Stomach (tissue), 4 donors: ENCODE measurements at regions not wholly inside any gene's neighbourhood (a gene's known extent, or its start where the extent isn't known, plus 50 kb on each side); places are given as distances from the start of the nearest gene placed in this dataset.

Source experiments
- EP300 ChIP-seq: sonication (generic); formaldehyde crosslinking; IDR thresholded peaks from one replicate; pipeline ENCODE4 v1.6.1; 2017; ENCODE audit warnings: antibody characterized with exemption
- POLR2A ChIP-seq, 4 donors: fragments of 450-650 bp; IDR thresholded peaks; one replicate each; pipeline ENCODE4 v1.6.1; 2016; ENCODE audit warnings: antibody characterized with exemption in 4 of 4, control low read depth in 2 of 4, mild to moderate bottlenecking in 1 of 4, moderate library complexity in 1 of 4
- POLR2AphosphoS5 ChIP-seq, 3 donors: sonication (generic); formaldehyde crosslinking; IDR thresholded peaks; one replicate each; pipeline ENCODE4 v1.6.1; 2016; ENCODE audit warnings: antibody characterized with exemption in 3 of 3
- TF ChIP-seq, protein P1 (sequence below), 7 experiments: fragments of 450-650 bp in 4 of 7; fragments of 200-600 bp in 3 of 7; sonication (generic) in 3 of 7; IDR thresholded peaks; one replicate each; pipeline ENCODE4 v1.5.1; 2016 to 2019; ENCODE audit warnings: antibody characterized with exemption in 7 of 7, control low read depth in 2 of 7, mild to moderate bottlenecking in 1 of 7

DNA sequence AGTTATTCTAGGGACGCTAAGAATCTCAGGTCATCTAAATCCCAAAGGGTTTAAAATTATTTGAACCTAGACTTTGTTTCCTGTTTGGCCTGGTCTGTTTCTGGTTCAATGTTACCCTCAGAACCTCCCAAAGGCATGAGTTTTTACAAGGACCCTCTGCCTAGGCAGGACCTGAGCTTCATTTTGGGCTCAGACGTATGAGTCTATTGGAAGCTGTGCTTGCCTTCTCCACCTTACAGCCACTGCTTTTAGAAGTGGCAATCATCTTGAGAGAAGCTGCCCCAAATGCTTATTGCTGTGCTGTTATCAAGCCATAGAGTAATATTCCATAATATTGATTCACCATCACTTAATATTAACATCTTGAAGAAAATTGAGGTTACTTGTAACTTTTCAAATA, 510.4 kb downstream of the TLE4 start:
- no peak for TF ChIP-seq POLR2A (IDR thresholded peaks at IDR 0.05)
- TF ChIP-seq, protein P1, sequence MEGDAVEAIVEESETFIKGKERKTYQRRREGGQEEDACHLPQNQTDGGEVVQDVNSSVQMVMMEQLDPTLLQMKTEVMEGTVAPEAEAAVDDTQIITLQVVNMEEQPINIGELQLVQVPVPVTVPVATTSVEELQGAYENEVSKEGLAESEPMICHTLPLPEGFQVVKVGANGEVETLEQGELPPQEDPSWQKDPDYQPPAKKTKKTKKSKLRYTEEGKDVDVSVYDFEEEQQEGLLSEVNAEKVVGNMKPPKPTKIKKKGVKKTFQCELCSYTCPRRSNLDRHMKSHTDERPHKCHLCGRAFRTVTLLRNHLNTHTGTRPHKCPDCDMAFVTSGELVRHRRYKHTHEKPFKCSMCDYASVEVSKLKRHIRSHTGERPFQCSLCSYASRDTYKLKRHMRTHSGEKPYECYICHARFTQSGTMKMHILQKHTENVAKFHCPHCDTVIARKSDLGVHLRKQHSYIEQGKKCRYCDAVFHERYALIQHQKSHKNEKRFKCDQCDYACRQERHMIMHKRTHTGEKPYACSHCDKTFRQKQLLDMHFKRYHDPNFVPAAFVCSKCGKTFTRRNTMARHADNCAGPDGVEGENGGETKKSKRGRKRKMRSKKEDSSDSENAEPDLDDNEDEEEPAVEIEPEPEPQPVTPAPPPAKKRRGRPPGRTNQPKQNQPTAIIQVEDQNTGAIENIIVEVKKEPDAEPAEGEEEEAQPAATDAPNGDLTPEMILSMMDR (IDR thresholded peaks at IDR 0.05): no peak
- TF ChIP-seq EP300: no peak
- TF ChIP-seq POLR2AphosphoS5 (IDR thresholded peaks at IDR 0.05): no peak
